ENCODE measurements at regions not wholly inside any gene's neighbourhood (a gene's known extent, or its start where the extent isn't known, plus 50 kb on each side); places are given as distances from the start of the nearest gene placed in this dataset.

DNA sequence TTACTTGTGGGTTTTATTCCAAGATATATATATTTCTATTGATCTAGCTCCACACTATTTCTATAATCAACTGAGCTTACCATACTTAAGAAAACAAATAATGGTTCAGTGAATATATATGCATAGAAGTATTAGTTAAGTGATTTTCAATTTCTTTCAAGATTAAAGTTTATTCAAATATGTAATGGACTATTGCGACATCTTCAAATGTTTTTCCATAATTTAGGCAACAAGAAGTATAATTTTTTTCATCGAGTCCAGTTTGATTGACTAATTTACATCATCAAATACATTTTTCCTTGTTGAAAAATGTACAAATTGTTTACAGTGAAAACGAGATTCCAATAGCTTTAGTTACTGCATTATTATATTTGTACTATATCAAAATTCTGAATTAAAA lies 528.6 kb downstream of the PTPRC start:
- Histone ChIP-seq H3K4me1 (no peaks in the 10 kb centered on the region), H3K9me3 (no peaks in the 10 kb centered on the region), H3K4me3 (no peak overlapping the region), H3K36me3 (no peaks in the 10 kb centered on the region), H3K27ac (no peak overlapping the region), H3K27me3 (no peaks in the 10 kb centered on the region)
- no peak for TF ChIP-seq CTCF (IDR thresholded peaks at IDR 0.05)
- TF ChIP-seq POLR2AphosphoS5 (IDR thresholded peaks at IDR 0.05) = no peak
- no peak for TF ChIP-seq EP300 (IDR thresholded peaks at IDR 0.05)
- TF ChIP-seq POLR2A (IDR thresholded peaks at IDR 0.05) = no peak
- WGBS, 2 donors = 86 to 90% methylated on average over 3 of the region's 3 CpGs
- no peak for ATAC-seq (ENCODE audit: low FRiP score in 2 of 2)
- no peak for DNase-seq

GRCh38 chr1:199168888-199169585 lies 530.2 kb downstream of the PTPRC start:
- ATAC-seq (ENCODE audit: low FRiP score in 2 of 2) (no peak), DNase-seq (no peak)
- 60 to 73% methylated on average over 2 of the region's 2 CpGs for WGBS, 2 donors
- no peak overlapping the region for H3K27ac ChIP-seq
- H3K36me3 ChIP-seq = no peaks in the 10 kb centered on the region
- no peak overlapping the region for H3K4me3 ChIP-seq
- H3K4me1 ChIP-seq = no peaks in the 10 kb centered on the region
- TF ChIP-seq CTCF (IDR thresholded peaks at IDR 0.05) (no peak), POLR2A (IDR thresholded peaks at IDR 0.05) (no peak), POLR2AphosphoS5 (IDR thresholded peaks at IDR 0.05) (no peak), EP300 (IDR thresholded peaks at IDR 0.05) (no peak)
- H3K9me3 ChIP-seq = no peaks in the 10 kb centered on the region
- H3K27me3 ChIP-seq = no peaks in the 10 kb centered on the region

DNA sequence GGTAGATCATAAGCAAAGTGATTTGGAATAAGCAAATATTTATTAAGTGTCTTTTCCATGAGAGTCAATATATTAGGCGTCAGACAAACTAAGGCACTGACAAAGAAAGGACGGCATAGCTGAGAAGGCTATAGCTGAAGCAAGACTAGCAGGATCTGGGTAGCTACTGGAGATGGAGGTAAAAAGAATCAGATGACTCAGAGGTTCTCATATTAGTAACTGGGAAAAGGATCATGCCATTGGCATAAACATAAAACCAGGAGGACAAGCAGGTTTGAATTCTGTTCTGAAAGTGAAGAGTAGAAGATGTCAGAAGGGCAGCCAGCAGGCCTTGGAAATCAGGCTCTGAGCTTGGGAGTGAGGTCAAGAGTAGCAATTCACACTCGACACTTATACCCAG lies 531.9 kb downstream of the PTPRC start:
- ATAC-seq (ENCODE audit: low FRiP score in 2 of 2) (no peak), DNase-seq (no peak)
- Histone ChIP-seq H3K36me3 (no peaks in the 10 kb centered on the region), H3K9me3 (no peaks in the 10 kb centered on the region), H3K27ac (no peak overlapping the region), H3K4me1 (no peaks in the 10 kb centered on the region), H3K27me3 (no peaks in the 10 kb centered on the region), H3K4me3 (no peak overlapping the region)
- TF ChIP-seq CTCF (IDR thresholded peaks at IDR 0.05) (no peak), EP300 (IDR thresholded peaks at IDR 0.05) (no peak)
- 95 to 97% methylated on average over 3 of the region's 3 CpGs for WGBS, 2 donors

DNA sequence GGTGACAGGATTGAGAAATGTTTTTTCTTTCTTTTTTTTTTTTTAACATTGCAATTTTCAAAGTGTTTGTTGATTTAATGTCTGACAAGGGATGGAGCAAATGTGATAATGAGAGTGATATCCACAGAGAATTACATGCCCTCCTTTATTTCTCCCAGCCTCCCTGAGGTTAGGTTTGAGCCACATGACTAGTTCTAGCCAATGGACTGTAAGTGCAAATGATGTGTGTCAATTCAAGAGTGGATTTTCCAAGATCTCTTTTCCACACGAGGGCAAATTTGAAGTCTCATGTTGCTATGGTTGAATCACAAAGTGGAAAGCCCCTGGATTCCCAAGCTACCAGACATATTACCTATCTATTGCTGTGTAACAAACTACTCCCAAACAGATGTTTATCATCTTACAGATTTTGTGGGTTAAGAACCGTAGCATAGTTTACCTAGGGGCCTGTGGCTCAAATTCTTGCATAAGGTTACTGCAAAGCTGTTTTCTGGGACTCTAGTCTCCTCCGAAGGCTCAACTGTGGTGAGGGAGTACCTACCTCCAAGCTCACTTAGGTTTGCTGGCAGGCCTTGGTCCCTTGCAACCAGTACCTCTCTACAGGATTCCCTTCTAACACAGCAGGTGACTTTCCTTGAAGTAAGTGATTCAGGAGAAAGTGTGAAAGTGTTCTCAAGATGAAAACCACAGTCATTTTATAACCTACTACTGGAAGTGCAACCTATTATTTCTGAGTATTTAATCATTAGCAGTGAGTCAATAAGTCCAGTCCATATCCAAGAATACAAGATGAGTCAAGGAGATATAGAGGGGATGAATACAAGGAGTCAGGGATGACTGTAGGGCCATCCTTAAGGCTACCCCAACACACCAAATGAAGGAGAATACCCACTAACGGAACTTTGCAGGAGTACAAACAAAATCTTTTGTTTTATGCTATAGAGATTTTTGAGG lies 533.6 kb downstream of the PTPRC start:
- no peaks in the 10 kb centered on the region for H3K9me3 ChIP-seq
- no peaks in the 10 kb centered on the region for H3K36me3 ChIP-seq
- DNase-seq (no peak), ATAC-seq (ENCODE audit: low FRiP score in 2 of 2) (no peak)
- H3K4me3 ChIP-seq = no peak overlapping the region
- 74 to 78% methylated on average over 4 of the region's 4 CpGs for WGBS, 2 donors
- H3K27ac ChIP-seq = no peak overlapping the region
- no peaks in the 10 kb centered on the region for H3K4me1 ChIP-seq
- H3K27me3 ChIP-seq = no peaks in the 10 kb centered on the region
- TF ChIP-seq CTCF (IDR thresholded peaks at IDR 0.05) (no peak), EP300 (IDR thresholded peaks at IDR 0.05) (no peak), POLR2A (IDR thresholded peaks at IDR 0.05) (no peak), POLR2AphosphoS5 (IDR thresholded peaks at IDR 0.05) (no peak)

All from upper lobe of left lung (tissue), 6 donors.